Right atrium auricular region (tissue), 2 donors: ENCODE measurements at regions not wholly inside any gene's neighbourhood (a gene's known extent, or its start where the extent isn't known, plus 50 kb on each side); places are given as distances from the start of the nearest gene placed in this dataset.

Experiments
- DNase-seq: peaks from one replicate; pipeline ENCODE4 v3.0.0-alpha.2; 2019; ENCODE audit warnings: low spot score
- H3K27ac ChIP-seq, 2 donors: fragments of 200-600 bp; sonication (generic); 1 replicate in 1 of 2; 2 replicates in 1 of 2; pipeline ENCODE4 v1.5.1; 2016 to 2019
- H3K27me3 ChIP-seq, 2 donors: fragments of 200-600 bp; sonication (generic); one replicate each; pipeline versions ENCODE4 v1.5.1 to v1.6.0; 2017 to 2019
- H3K36me3 ChIP-seq: fragments of 200-600 bp; sonication (generic); one replicate; pipeline ENCODE4 v1.5.1; 2016
- H3K4me1 ChIP-seq, 2 donors: fragments of 200-600 bp; sonication (generic); one replicate each; pipeline versions ENCODE4 v1.5.1 to v1.6.0; 2017 to 2019
- H3K4me3 ChIP-seq, 2 donors: fragments of 200-600 bp; sonication (generic); 1 replicate in 1 of 2; 2 replicates in 1 of 2; pipeline ENCODE4 v1.5.1; 2017 to 2019; ENCODE audit warnings: mild to moderate bottlenecking in 1 of 2, moderate library complexity in 1 of 2
- H3K9me3 ChIP-seq, 2 donors: fragments of 200-600 bp; sonication (generic); one replicate each; pipeline ENCODE4 v1.5.1; 2019
- CTCF ChIP-seq, 2 donors: fragments of 200-600 bp; sonication (generic); IDR thresholded peaks; one replicate each; pipeline ENCODE4 v1.5.1; 2019; ENCODE audit warnings: antibody characterized with exemption in 2 of 2

GRCh38 chr6:55969526-55969925 lies 94.1 kb upstream of the BMP5 start:
- Histone ChIP-seq H3K36me3 (no peaks in the 10 kb centered on the region), H3K9me3 (no peaks in the 10 kb centered on the region), H3K4me1 (no peaks in the 10 kb centered on the region), H3K27me3 (no peaks in the 10 kb centered on the region), H3K4me3 (no peak overlapping the region), H3K27ac (no peak overlapping the region)
- TF ChIP-seq CTCF (IDR thresholded peaks at IDR 0.05) = no peak
- DNase-seq = no peak

- TF ChIP-seq CTCF (IDR thresholded peaks at IDR 0.05) = no peak
- DNase-seq = no peak
- no peaks in the 10 kb centered on the region for H3K27me3 ChIP-seq
- H3K27ac ChIP-seq = no peak overlapping the region
- H3K4me3 ChIP-seq = no peak overlapping the region
- H3K36me3 ChIP-seq = no peaks in the 10 kb centered on the region
- no peaks in the 10 kb centered on the region for H3K4me1 ChIP-seq
- no peaks in the 10 kb centered on the region for H3K9me3 ChIP-seq
Observed at GRCh38 chr6:55968926-55969325, 93.5 kb upstream of the BMP5 start.

- H3K4me3 ChIP-seq = no peak overlapping the region
- no peaks in the 10 kb centered on the region for H3K36me3 ChIP-seq
- H3K27ac ChIP-seq = no peak overlapping the region
- no peak for DNase-seq
- TF ChIP-seq CTCF (IDR thresholded peaks at IDR 0.05) = no peak
- no peaks in the 10 kb centered on the region for H3K27me3 ChIP-seq
- no peaks in the 10 kb centered on the region for H3K9me3 ChIP-seq
- H3K4me1 ChIP-seq = no peaks in the 10 kb centered on the region
Observed at GRCh38 chr6:55964136-55964535, 88.7 kb upstream of the BMP5 start.

GRCh38 chr6:55963301-55963700 lies 87.9 kb upstream of the BMP5 start:
- no peak overlapping the region for H3K4me3 ChIP-seq
- no peaks in the 10 kb centered on the region for H3K9me3 ChIP-seq
- H3K4me1 ChIP-seq = no peaks in the 10 kb centered on the region
- no peak for DNase-seq
- no peaks in the 10 kb centered on the region for H3K36me3 ChIP-seq
- no peak for TF ChIP-seq CTCF (IDR thresholded peaks at IDR 0.05)
- no peaks in the 10 kb centered on the region for H3K27me3 ChIP-seq
- no peak overlapping the region for H3K27ac ChIP-seq

- H3K9me3 ChIP-seq = no peaks in the 10 kb centered on the region
- DNase-seq = no peak
- no peak overlapping the region for H3K4me3 ChIP-seq
- TF ChIP-seq CTCF (IDR thresholded peaks at IDR 0.05) = no peak
- no peaks in the 10 kb centered on the region for H3K27me3 ChIP-seq
- no peaks in the 10 kb centered on the region for H3K36me3 ChIP-seq
- no peaks in the 10 kb centered on the region for H3K4me1 ChIP-seq
- no peak overlapping the region for H3K27ac ChIP-seq
Observed at GRCh38 chr6:55960344-55960743, 85.0 kb upstream of the BMP5 start.

GRCh38 chr6:55958790-55959189 lies 83.4 kb upstream of the BMP5 start:
- TF ChIP-seq CTCF (IDR thresholded peaks at IDR 0.05) = no peak
- no peaks in the 10 kb centered on the region for H3K36me3 ChIP-seq
- no peak overlapping the region for H3K27ac ChIP-seq
- no peaks in the 10 kb centered on the region for H3K9me3 ChIP-seq
- H3K4me3 ChIP-seq = no peak overlapping the region
- H3K27me3 ChIP-seq = no peaks in the 10 kb centered on the region
- no peaks in the 10 kb centered on the region for H3K4me1 ChIP-seq
- DNase-seq = no peak
